Transverse colon (tissue), 4 donors: ENCODE measurements at regions not wholly inside any gene's neighbourhood (a gene's known extent, or its start where the extent isn't known, plus 50 kb on each side); places are given as distances from the start of the nearest gene placed in this dataset.

ENCODE experiments used
- POLR2AphosphoS5 ChIP-seq, 3 donors: sonication (generic); formaldehyde crosslinking; IDR thresholded peaks; one replicate each; pipeline ENCODE4 v1.6.1; 2016; ENCODE audit warnings: antibody characterized with exemption in 3 of 3
- TF ChIP-seq, protein P1 (sequence below), 5 experiments: fragments of 200-600 bp in 3 of 5; fragments of 450-650 bp in 2 of 5; sonication (generic) in 3 of 5; IDR thresholded peaks; 1 replicate in 2 of 5; 2 replicates in 3 of 5; pipeline ENCODE4 v1.5.1; 2016 to 2017; ENCODE audit warnings: antibody characterized with exemption in 5 of 5, inconsistent platforms in 3 of 5, mild to moderate bottlenecking in 2 of 5, moderate library complexity in 1 of 5

DNA sequence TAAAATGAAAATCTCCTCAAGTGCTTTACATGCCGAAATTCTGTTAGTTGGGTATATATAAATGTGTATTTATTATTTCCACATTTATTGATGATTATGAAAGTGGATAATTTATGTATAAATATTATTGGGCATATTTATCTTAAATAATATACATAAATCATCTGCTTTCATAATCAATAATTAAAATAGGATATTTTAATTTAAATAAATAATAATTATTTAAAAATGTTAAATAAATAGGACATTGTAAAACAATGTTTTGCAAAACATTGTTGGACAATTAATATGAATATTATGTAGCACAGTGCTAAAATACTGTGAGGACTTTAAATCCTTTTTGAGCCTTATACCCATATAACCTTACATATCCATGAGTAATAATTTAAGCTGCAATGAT lies 786.5 kb upstream of the CITED2 start:
- TF ChIP-seq, protein P1, sequence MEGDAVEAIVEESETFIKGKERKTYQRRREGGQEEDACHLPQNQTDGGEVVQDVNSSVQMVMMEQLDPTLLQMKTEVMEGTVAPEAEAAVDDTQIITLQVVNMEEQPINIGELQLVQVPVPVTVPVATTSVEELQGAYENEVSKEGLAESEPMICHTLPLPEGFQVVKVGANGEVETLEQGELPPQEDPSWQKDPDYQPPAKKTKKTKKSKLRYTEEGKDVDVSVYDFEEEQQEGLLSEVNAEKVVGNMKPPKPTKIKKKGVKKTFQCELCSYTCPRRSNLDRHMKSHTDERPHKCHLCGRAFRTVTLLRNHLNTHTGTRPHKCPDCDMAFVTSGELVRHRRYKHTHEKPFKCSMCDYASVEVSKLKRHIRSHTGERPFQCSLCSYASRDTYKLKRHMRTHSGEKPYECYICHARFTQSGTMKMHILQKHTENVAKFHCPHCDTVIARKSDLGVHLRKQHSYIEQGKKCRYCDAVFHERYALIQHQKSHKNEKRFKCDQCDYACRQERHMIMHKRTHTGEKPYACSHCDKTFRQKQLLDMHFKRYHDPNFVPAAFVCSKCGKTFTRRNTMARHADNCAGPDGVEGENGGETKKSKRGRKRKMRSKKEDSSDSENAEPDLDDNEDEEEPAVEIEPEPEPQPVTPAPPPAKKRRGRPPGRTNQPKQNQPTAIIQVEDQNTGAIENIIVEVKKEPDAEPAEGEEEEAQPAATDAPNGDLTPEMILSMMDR (IDR thresholded peaks at IDR 0.05): no peak
- no peak for TF ChIP-seq POLR2AphosphoS5 (IDR thresholded peaks at IDR 0.05)
